GM12878 (cell line): ENCODE measurements at regions not wholly inside any gene's neighbourhood (a gene's known extent, or its start where the extent isn't known, plus 50 kb on each side); places are given as distances from the start of the nearest gene placed in this dataset.

Source experiments
- ATAC-seq: fragments of 200-7000 bp; cut with Tn5 transposase; 3 replicates; pipeline ENCODE4 v1.9.1; 2020; ENCODE audit warnings: mild to moderate bottlenecking, moderate library complexity
- BruUV-seq: library from RNA; stranded (reverse); fragments of 400-500 nt; replicated peaks from 2 replicates; lab custom pipeline; 2021; lab: Mats Ljungman, UMichigan
- CTCF ChIA-PET: fragments of 300-600 bp; sonication (Branson Sonifier 250); formaldehyde crosslinking; extraction: SDS; loops from one replicate; lab custom pipeline; 2021; ENCODE audit warnings: inconsistent platforms; lab: Yijun Ruan, JAX
- POLR2A ChIA-PET: fragments of 350-600 bp; formaldehyde crosslinking; extraction: SDS; loops from one replicate; lab custom pipeline; 2021; ENCODE audit warnings: inconsistent platforms; lab: Charles Lee
- RAD21 ChIA-PET: fragments of 300-600 bp; sonication (Branson Sonifier 250); formaldehyde crosslinking; loops from one replicate; lab custom pipeline; 2023; ENCODE audit warnings: antibody characterized with exemption; ENCODE audit not compliant: unreplicated experiment; lab: Charles Lee
- SMC1A ChIA-PET: fragments of 300-600 bp; sonication (Branson Sonifier 250); formaldehyde crosslinking; loops from one replicate; lab custom pipeline; 2023; ENCODE audit not compliant: unreplicated experiment, uncharacterized antibody; lab: Charles Lee
- DNase-seq: peaks from one replicate; pipeline ENCODE4 v3.0.0-alpha.2; 2011; ENCODE audit warnings: low read depth, low spot score
- FAIRE-seq: peaks from 3 replicates; lab custom pipeline; 2011; peaks lifted over from hg19 to GRCh38; lab: Jason Lieb, UNC
- H2AFZ ChIP-seq: 2 replicates; pipeline ENCODE4 v1.6.0; 2011; ENCODE audit warnings: low read depth, low read length, control low read depth; ENCODE audit not compliant: control insufficient read depth
- H3K27ac ChIP-seq: 2 replicates; pipeline ENCODE4 v1.5.1; 2011; ENCODE audit warnings: control low read depth; ENCODE audit not compliant: control insufficient read depth, insufficient read depth
- H3K27me3 ChIP-seq, 2 experiments: replicated peaks in 1 of 2; 2 replicates each; pipeline versions ENCODE4 v1.6.0 to v1.6.1; 2011; ENCODE audit warnings: low read length in 1 of 2; ENCODE audit not compliant: control insufficient read depth in 2 of 2, insufficient read depth in 2 of 2
- H3K36me3 ChIP-seq, 2 experiments: 2 replicates each; pipeline ENCODE4 v1.5.1; 2011; ENCODE audit warnings: low read length in 1 of 2; ENCODE audit not compliant: control insufficient read depth in 2 of 2, insufficient read depth in 2 of 2
- H3K4me1 ChIP-seq: 2 replicates; pipeline ENCODE4 v1.6.1; 2011; ENCODE audit warnings: mild to moderate bottlenecking, low read length, moderate library complexity, mixed read lengths; ENCODE audit not compliant: control insufficient read depth, insufficient read depth
- H3K4me2 ChIP-seq: 2 replicates; pipeline ENCODE4 v1.6.0; 2011; ENCODE audit warnings: control low read depth; ENCODE audit not compliant: control insufficient read depth, insufficient read depth
- H3K4me3 ChIP-seq: fragments of 200-600 bp; sonication (generic); 2 replicates; pipeline ENCODE4 v1.5.1; 2016
- H3K79me2 ChIP-seq: 2 replicates; pipeline ENCODE4 v1.6.0; 2011; ENCODE audit warnings: low read length; ENCODE audit not compliant: control insufficient read depth, insufficient read depth
- H3K9ac ChIP-seq: 2 replicates; pipeline ENCODE4 v1.8.0; 2011; ENCODE audit warnings: low read length, control low read depth, mixed read lengths; ENCODE audit not compliant: control insufficient read depth, insufficient read depth
- H3K9me3 ChIP-seq: replicated peaks from 3 replicates; pipeline ENCODE4 v1.5.1; 2011; ENCODE audit warnings: mild to moderate bottlenecking, low read length; ENCODE audit not compliant: control insufficient read depth, insufficient read depth
- H4K20me1 ChIP-seq: 2 replicates; pipeline ENCODE4 v1.6.0; 2011; ENCODE audit not compliant: control insufficient read depth, insufficient read depth
- CREM ChIP-seq: IDR thresholded peaks from 2 replicates; pipeline ENCODE4 v1.6.1; 2014; ENCODE audit warnings: antibody characterized with exemption, low read depth
- FOS ChIP-seq: IDR thresholded peaks from 3 replicates; pipeline ENCODE4 v1.6.1; 2011; ENCODE audit warnings: borderline replicate concordance; ENCODE audit not compliant: insufficient read length; ENCODE audit errors: extremely low read depth
- RAD51 ChIP-seq: fragments of 450-650 bp; IDR thresholded peaks from 2 replicates; pipeline ENCODE4 v1.6.1; 2016; ENCODE audit warnings: moderate library complexity, mild to moderate bottlenecking, inconsistent platforms
- RFX5 ChIP-seq: IDR thresholded peaks from 2 replicates; pipeline ENCODE4 v1.6.1; 2011; ENCODE audit warnings: low read depth, low read length, improper control_type of control experiment
- SUZ12 ChIP-seq: fragments of 200-600 bp; sonication (generic); IDR thresholded peaks from one replicate; pipeline ENCODE4 v1.6.1; 2018; ENCODE audit warnings: antibody characterized with exemption, mild to moderate bottlenecking; ENCODE audit not compliant: unreplicated experiment
- TARDBP ChIP-seq: IDR thresholded peaks from 2 replicates; pipeline ENCODE4 v1.6.1; 2016; ENCODE audit warnings: borderline replicate concordance
- WGBS: methylation state at CpG from one replicate; pipeline ENCODE4 v1.1.6; 2016; ENCODE audit warnings: low lambda C conversion rate; ENCODE audit not compliant: insufficient replicate concordance, insufficient coverage; ENCODE audit errors: missing lambda C conversion rate; 5-methylcytosine and 5-hydroxymethylcytosine counted together
- in situ Hi-C: fragments of 300-500 bp; cut with MboI; formaldehyde crosslinking; loops from 9 replicates; pipeline ENCODE4 v1.14.3; 2018; ENCODE audit warnings: mixed read lengths
- intact Hi-C: fragments of 100-400 bp; cut with micrococcal nuclease; formaldehyde crosslinking; loops from one replicate; pipeline ENCODE4 v1.14.2; 2022; ENCODE audit not compliant: unreplicated experiment
- TF ChIP-seq, protein P1 (sequence below): fragments of 450-650 bp; formaldehyde crosslinking; IDR thresholded peaks from 2 replicates; pipeline ENCODE4 v1.4.0; 2022; ENCODE audit warnings: mild to moderate bottlenecking, moderate library complexity
- TF ChIP-seq, protein P2 (sequence below): fragments of 450-650 bp; formaldehyde crosslinking; IDR thresholded peaks from 2 replicates; pipeline ENCODE4 v1.4.0; 2020; ENCODE audit warnings: mild to moderate bottlenecking, moderate library complexity
- TF ChIP-seq, protein P3 (sequence below): fragments of 450-650 bp; IDR thresholded peaks from 2 replicates; pipeline ENCODE4 v1.6.1; 2017; ENCODE audit warnings: mild to moderate bottlenecking, moderate library complexity
- TF ChIP-seq, protein P4 (sequence below): fragments of 450-650 bp; conservative IDR thresholded peaks from 2 replicates; pipeline ENCODE4 v1.6.1; 2017; ENCODE audit warnings: mild to moderate bottlenecking, moderate library complexity

DNA sequence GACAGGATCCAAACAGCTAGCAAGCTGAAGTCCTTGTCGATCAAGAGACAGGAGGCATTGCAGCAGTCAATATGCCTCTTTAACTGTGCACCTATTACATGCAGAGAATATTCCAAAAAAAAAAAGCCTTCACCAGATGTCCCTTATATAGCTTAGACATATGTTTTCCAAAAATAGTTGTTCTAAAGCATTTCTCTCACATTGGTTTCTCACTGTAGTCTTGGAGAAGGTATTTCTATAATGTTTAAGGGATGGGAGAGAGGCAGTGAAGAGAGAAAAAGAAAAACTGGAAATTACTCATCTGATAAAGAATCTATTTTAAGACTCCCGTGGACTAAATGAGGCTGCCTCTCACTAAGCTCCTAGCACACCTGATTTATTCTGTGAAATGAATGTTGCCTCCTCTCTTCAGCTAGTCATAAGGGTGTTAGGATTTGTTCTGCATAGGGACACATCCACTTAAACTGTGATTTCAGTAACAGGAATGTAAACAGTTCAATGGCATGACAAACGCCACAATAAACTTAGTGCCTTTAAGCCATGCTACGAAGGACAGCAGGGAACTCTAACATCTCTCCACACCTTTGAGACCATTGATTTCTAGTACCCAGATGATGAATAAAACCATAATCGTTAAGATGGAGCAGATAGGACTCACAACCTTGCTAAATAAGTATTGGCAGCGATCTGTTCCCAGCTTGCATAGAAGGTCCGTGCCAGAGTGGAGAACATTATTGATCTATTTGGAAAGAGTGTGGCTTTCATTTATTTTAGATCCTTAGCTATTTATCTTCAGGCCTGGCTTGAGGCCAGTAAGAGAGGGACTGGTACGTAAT lies 98.6 kb upstream of the NCK2 start:
- WGBS = 46% methylated on average over 8 of the region's 8 CpGs
- Histone ChIP-seq H3K36me3 (no peaks in the 10 kb centered on the region), H3K4me1 (no peaks in the 10 kb centered on the region), H4K20me1 (no peaks in the 10 kb centered on the region), H3K9ac (no peak overlapping the region), H3K27me3 (no peaks in the 10 kb centered on the region), H3K27ac (no peak overlapping the region), H2AFZ (no peak overlapping the region), H3K4me2 (no peak overlapping the region), H3K4me3 (no peak overlapping the region), H3K9me3 (no peaks in the 10 kb centered on the region), H3K79me2 (no peaks in the 10 kb centered on the region)
- no TSS peak for BruUV-seq
- RAD21 ChIA-PET = no interaction called here
- intact Hi-C loops (no loop called here), in situ Hi-C loops (no loop called here)
- FAIRE-seq (no peak), ATAC-seq (no peak), DNase-seq (no peak)
- POLR2A ChIA-PET = interaction anchor here (0.6 kb wide), 1 partner anchor 403 kb away, joined by 3 read pairs; no protein-coding TSS in a partner anchor
- SMC1A ChIA-PET = no interaction called here
- CTCF ChIA-PET = no interaction called here
- TF ChIP-seq, protein P1, sequence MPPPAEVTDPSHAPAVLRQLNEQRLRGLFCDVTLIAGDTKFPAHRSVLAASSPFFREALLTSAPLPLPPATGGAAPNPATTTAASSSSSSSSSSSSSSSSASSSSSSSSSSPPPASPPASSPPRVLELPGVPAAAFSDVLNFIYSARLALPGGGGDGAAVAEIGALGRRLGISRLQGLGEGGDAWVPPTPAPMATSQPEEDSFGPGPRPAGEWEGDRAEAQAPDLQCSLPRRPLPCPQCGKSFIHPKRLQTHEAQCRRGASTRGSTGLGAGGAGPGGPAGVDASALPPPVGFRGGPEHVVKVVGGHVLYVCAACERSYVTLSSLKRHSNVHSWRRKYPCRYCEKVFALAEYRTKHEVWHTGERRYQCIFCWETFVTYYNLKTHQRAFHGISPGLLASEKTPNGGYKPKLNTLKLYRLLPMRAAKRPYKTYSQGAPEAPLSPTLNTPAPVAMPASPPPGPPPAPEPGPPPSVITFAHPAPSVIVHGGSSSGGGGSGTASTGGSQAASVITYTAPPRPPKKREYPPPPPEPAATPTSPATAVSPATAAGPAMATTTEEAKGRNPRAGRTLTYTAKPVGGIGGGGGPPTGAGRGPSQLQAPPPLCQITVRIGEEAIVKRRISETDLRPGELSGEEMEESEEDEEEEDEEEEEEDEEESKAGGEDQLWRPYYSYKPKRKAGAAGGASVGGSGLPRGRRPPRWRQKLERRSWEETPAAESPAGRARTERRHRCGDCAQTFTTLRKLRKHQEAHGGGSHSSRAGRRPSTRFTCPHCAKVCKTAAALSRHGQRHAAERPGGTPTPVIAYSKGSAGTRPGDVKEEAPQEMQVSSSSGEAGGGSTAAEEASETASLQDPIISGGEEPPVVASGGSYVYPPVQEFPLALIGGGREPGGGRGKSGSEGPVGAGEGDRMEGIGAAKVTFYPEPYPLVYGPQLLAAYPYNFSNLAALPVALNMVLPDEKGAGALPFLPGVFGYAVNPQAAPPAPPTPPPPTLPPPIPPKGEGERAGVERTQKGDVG (CRISPR knock-in tag) = no peak
- TF ChIP-seq FOS (no peak), TARDBP (no peak), RFX5 (no peak), SUZ12 (no peak), RAD51 (no peak), CREM (no peak)
- TF ChIP-seq, protein P2, sequence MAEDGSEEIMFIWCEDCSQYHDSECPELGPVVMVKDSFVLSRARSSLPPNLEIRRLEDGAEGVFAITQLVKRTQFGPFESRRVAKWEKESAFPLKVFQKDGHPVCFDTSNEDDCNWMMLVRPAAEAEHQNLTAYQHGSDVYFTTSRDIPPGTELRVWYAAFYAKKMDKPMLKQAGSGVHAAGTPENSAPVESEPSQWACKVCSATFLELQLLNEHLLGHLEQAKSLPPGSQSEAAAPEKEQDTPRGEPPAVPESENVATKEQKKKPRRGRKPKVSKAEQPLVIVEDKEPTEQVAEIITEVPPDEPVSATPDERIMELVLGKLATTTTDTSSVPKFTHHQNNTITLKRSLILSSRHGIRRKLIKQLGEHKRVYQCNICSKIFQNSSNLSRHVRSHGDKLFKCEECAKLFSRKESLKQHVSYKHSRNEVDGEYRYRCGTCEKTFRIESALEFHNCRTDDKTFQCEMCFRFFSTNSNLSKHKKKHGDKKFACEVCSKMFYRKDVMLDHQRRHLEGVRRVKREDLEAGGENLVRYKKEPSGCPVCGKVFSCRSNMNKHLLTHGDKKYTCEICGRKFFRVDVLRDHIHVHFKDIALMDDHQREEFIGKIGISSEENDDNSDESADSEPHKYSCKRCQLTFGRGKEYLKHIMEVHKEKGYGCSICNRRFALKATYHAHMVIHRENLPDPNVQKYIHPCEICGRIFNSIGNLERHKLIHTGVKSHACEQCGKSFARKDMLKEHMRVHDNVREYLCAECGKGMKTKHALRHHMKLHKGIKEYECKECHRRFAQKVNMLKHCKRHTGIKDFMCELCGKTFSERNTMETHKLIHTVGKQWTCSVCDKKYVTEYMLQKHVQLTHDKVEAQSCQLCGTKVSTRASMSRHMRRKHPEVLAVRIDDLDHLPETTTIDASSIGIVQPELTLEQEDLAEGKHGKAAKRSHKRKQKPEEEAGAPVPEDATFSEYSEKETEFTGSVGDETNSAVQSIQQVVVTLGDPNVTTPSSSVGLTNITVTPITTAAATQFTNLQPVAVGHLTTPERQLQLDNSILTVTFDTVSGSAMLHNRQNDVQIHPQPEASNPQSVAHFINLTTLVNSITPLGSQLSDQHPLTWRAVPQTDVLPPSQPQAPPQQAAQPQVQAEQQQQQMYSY = no peak
- TF ChIP-seq, protein P3, sequence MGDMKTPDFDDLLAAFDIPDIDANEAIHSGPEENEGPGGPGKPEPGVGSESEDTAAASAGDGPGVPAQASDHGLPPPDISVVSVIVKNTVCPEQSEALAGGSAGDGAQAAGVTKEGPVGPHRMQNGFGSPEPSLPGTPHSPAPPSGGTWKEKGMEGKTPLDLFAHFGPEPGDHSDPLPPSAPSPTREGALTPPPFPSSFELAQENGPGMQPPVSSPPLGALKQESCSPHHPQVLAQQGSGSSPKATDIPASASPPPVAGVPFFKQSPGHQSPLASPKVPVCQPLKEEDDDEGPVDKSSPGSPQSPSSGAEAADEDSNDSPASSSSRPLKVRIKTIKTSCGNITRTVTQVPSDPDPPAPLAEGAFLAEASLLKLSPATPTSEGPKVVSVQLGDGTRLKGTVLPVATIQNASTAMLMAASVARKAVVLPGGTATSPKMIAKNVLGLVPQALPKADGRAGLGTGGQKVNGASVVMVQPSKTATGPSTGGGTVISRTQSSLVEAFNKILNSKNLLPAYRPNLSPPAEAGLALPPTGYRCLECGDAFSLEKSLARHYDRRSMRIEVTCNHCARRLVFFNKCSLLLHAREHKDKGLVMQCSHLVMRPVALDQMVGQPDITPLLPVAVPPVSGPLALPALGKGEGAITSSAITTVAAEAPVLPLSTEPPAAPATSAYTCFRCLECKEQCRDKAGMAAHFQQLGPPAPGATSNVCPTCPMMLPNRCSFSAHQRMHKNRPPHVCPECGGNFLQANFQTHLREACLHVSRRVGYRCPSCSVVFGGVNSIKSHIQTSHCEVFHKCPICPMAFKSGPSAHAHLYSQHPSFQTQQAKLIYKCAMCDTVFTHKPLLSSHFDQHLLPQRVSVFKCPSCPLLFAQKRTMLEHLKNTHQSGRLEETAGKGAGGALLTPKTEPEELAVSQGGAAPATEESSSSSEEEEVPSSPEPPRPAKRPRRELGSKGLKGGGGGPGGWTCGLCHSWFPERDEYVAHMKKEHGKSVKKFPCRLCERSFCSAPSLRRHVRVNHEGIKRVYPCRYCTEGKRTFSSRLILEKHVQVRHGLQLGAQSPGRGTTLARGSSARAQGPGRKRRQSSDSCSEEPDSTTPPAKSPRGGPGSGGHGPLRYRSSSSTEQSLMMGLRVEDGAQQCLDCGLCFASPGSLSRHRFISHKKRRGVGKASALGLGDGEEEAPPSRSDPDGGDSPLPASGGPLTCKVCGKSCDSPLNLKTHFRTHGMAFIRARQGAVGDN = no peak
- TF ChIP-seq, protein P4, sequence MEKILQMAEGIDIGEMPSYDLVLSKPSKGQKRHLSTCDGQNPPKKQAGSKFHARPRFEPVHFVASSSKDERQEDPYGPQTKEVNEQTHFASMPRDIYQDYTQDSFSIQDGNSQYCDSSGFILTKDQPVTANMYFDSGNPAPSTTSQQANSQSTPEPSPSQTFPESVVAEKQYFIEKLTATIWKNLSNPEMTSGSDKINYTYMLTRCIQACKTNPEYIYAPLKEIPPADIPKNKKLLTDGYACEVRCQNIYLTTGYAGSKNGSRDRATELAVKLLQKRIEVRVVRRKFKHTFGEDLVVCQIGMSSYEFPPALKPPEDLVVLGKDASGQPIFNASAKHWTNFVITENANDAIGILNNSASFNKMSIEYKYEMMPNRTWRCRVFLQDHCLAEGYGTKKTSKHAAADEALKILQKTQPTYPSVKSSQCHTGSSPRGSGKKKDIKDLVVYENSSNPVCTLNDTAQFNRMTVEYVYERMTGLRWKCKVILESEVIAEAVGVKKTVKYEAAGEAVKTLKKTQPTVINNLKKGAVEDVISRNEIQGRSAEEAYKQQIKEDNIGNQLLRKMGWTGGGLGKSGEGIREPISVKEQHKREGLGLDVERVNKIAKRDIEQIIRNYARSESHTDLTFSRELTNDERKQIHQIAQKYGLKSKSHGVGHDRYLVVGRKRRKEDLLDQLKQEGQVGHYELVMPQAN = no peak
